ENCODE measurements at regions not wholly inside any gene's neighbourhood (a gene's known extent, or its start where the extent isn't known, plus 50 kb on each side); places are given as distances from the start of the nearest gene placed in this dataset.

DNA sequence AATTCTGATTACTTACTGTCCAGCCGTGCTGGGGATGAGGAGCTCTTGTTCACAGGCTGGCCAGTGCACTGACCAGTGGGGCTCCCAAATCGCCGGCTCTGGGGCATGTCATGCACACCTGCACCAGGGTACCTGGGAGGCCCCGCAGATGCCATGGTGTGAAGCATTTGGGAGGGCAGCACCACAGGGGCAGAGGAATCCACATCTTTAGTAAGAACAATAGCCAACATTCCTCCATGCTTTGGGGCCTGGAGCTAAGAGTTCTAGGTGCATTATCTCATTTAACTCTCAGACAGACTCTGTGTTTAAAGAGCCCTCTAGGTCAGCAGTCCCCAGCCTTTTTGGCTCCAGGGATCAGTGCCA, 104.2 kb downstream of the ACKR3 start:
- no peak for DNase-seq (ENCODE audit: low read depth)

DNA sequence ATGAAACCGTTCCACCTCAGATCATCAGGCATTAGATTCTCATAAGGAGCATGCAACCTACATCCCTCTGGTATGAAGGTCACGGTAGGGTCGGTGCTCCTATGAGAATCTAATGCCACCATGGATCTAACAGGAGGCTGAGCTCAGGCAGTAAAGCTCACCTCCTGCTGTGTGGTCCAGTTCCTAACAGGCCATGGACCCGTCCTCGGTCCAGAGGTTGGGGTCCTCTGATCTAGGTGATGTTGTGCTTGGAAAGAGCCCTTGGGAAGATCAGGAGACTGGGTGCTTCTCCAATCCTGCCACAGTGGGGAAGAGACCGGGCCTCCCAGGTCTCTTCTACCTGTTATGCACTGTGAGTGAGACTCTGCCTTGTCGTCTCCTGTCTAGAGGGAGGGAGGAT, 104.6 kb downstream of the ACKR3 start:
- DNase-seq (ENCODE audit: low read depth) = no peak

GRCh38 chr2:236674646-236675045, 105.0 kb downstream of the ACKR3 start:
- no peak for DNase-seq (ENCODE audit: low read depth)

DNA sequence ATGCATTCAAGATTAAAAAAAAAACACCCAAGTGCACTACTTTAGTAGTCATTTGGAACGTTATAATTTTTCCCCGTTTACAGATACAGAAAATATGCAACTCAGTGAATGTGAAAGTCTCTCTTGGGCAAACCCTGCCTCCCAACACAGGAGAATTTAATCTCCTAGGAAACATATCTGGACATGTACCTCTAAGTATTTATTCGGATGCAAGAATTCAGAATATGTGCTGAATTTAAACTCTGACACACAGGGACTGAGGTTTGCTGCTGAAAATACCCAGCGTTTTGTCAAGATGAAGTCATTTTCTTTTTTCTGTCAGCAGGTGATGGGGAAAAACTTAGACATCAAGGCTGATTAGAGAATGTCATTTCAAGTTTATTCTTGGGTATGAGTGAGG, 105.4 kb downstream of the ACKR3 start:
- no peak for DNase-seq (ENCODE audit: low read depth)

DNA sequence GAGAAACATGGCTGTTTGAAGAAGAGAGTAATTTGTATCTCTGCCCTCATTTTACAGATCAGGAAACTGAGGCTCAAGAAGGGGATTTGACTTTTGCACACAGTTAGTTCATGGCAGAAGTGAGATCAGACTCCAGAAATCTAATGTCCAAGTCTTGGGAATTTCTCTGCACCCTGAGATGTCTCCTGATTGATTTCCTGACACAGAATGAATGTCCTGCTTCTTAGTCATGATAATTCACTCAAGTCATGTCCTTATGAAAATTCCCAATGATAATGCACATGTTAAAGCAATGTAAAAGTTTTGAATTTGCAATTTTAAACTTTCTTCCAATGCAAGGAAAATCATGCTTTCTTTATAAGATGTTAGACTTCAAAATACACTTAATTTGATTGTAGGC, 105.9 kb downstream of the ACKR3 start:
- DNase-seq (ENCODE audit: low read depth) = no peak

DNA sequence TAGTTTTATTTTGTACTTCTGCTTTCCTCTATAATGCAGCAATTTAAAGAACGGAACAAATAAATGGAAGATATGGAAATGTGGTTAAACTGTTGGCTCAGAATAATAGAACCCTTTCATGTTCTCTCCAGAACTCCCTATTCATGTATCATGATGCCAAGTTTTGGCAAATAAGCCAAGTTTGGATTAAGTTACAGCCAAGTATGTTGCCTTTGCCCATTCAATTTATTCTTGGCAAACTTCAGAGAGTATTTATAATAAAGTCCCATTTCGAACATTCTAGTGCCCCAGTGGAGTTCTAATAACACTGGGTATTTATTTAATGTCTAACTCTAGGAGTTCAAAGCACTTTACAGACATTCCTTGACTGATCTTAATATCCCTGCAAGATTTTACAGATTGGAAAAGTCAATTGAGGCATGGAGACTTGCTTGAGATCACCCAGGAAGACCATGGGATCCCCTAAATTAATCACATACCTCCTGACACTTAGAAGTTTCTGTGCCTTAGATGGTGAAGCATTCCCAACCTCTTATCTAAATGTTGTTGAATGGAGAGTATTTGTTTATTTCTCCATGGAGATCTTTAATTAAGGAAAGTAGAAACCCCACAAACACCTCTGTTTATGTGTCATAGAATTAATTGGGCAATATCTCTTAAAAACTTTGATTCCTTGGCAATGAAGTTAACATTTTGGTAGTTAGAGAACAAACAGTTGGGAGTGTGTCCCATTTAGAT, 106.7 kb downstream of the ACKR3 start:
- no peak for DNase-seq (ENCODE audit: low read depth)

DNA sequence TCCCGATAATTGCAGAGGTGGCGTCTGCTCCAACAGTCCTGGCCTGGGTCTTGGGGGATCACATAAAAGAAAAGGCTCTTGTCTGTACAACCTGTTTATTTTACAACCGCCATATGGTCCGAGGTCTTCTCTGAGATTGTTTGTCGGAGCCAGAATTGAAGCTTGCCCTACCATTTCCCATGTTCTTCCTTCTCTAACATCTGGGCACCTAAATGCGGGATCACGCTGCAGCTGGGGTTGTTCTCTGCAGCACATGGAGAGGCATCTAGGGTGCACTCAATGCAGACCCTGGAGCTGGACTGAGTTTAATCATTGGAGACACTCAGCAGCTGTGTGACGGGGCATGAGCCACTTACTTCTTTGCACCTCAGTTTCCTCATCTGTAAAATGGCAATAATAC, 107.7 kb downstream of the ACKR3 start:
- DNase-seq (ENCODE audit: low read depth) = no peak

GRCh38 chr2:236678307-236678975, 108.8 kb downstream of the ACKR3 start:
- DNase-seq (ENCODE audit: low read depth) = no peak

GRCh38 chr2:236679884-236680860, 110.5 kb downstream of the ACKR3 start:
- no peak for DNase-seq (ENCODE audit: low read depth)

DNA sequence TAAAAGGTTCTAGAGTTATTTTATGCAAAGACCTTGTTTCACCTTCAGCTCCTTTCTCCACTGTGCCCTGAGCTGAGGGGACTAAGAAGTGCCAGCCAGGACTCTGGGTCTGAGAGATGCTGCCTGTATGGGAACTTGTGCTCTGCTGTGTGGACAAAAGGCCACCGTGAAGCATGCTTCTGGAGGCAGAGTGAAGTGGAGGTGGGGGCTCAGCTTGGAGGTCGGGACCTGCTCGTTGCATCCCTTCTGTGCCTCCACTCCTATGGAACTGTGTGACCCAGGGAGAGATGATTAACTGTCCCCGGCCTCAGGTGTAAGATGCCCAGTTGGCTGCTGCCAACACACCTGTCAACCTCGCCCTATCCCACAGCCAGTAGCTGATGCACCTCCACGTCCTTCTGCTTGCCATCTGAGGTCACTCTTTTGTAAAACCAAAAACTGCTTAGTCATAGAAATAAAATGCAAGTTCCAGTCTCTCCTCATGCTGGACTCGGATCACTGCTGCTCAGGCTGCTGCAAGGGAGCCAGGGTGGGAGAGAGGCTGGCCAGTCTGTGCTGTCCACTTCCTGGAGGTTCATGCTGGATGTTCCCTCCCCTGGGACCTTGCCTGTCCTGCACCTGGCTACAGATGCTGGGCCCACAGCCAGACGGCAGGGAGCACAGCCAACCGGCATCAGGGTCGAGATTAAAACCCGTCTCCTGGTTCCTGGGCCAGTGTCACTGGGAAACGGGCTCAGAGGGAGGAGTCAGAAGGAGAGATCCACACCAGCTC, 113.2 kb downstream of the ACKR3 start:
- DNase-seq (ENCODE audit: low read depth) = no peak

GRCh38 chr2:236684504-236685256, 115.1 kb downstream of the ACKR3 start:
- no peak for DNase-seq (ENCODE audit: low read depth)

DNA sequence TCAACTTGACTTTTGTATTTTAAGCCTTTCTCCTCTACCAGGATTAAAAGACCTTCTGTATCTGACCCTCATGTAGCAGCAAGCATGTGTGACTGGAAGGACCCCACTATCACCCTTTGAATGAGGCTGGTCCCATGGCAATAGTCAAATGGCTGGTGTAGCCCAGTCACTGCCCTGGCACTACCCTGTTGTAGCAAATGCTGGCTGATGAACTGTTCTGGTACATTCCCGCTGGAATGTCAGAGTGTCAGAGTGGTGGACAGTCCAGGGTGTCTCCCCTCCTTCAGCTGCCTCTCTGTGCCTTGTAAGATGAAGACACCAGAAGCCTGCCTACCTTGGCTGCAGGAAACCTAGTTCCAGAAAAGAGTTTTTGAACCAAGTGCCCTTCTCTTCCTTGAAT, 115.7 kb downstream of the ACKR3 start:
- no peak for DNase-seq (ENCODE audit: low read depth)

- DNase-seq (ENCODE audit: low read depth) = no peak
These were observed 116.4 kb downstream of the ACKR3 start for GRCh38 chr2:236685979-236686520.

DNA sequence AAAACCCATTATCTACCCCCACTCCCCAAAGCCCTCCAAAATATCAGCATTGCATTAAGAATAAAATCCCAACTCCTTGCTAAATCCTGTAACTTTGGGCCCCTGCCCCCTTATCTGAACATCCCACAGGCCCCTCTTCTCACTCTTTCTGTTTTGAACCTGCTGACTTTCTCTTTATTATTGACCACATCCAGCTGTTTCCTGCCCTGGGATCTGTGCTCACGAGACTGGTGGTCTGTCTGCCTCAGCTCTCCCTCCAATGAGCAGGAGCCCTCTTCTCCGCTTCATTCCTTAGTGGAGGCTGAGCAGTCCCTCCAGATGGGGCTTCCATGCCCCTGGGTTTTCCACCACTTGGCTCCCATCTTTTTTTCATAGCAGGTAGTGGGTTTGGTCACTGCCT, 116.9 kb downstream of the ACKR3 start:
- no peak for DNase-seq (ENCODE audit: low read depth)

DNA sequence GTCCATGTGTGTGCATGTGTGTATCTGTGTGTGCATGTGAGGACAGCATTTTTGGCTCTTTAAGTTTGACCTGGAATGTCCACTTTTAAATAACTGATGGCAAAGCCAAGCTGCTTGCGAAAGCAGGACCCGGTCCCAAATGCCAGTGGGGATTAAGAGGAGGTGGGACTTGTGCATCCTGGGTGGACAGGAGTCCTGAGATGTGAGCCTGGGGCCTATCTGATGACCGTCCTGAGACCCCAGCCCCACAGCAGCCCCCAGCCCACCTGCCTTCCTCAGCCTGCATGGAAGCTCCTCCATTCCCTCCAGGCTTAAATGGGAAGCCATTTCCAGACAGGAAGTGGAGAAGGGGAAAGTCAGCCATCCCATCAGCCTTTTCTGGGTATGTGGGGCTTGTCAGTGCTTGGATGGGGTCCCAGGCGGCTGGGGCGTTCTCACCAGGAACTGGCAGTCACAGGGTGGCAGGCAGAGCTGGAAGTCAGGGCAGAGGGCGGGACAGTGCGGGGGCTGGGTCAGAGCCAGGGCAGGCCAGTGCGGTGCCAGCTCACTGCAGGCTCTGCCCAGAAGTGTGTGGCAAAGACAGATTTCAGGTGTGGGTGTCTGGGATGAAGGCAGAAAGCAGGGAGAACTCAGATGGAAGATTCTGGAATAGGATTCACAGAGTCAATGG, 117.8 kb downstream of the ACKR3 start:
- DNase-seq (ENCODE audit: low read depth) = no peak

DNA sequence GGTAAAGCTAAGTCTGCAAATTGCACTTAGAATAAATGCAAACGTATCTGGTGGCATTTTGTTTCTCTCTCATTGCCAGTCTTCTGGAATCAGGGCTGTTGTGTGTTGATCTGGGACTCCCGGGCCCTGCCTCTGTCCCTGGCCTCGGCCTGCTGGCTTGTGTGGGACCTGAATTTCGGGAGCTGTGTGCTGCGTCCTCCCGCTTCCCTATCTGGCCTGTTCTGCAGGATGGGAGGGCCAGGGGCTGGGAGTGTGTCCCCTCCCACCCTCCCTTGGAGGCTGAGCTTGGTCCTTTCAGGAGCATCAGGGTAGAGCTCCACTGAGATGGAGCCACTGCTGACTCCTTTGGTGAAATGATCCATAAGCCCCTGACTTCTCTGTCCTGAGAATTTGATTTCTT, 118.5 kb downstream of the ACKR3 start:
- no peak for DNase-seq (ENCODE audit: low read depth)

GRCh38 chr2:236688563-236689392, 119.2 kb downstream of the ACKR3 start:
- DNase-seq (ENCODE audit: low read depth) = no peak

- DNase-seq (ENCODE audit: low read depth) = no peak
These were observed 119.7 kb downstream of the ACKR3 start for GRCh38 chr2:236689393-236689700.

DNA sequence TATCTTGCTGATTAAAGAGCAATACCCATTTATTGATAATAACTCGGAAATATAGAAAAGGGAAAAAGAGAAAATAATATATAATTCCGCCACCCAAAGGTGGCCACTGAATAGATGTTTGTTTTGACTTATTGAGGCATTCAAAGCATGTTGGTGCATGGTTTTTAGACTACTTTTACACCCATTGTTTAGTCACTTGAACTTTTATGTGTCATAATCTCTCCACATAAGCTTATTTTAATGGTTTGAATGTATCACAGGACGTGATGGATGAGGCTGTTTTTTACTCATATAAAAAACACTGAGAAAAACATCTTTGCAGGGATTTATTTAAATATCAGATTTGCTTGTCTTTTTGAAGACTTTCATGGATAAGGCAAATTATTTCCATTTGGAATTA, 120.4 kb downstream of the ACKR3 start:
- DNase-seq (ENCODE audit: low read depth) = no peak

DNA sequence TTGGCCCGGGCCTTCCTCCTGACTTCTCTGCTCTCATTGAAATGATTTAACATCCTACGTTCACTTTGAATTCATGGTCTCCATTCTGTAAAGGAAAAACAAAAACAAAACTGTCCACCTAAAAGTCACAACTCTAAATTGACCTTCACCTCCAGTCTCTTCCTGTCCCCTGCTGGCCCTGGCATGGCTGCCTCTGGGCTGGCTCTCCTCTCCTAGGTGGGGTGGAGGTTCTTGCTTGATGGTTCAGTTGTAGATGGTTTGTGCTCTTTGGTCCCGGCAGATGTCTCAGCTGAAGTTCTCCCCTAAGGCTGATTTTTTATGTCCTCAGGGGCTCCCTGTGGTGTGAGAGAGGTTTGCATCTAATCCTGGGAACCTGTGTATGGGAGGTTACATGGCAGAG, 121.1 kb downstream of the ACKR3 start:
- DNase-seq (ENCODE audit: low read depth) = no peak
